HFFc6 (cell line): ENCODE measurements at regions not wholly inside any gene's neighbourhood (a gene's known extent, or its start where the extent isn't known, plus 50 kb on each side); places are given as distances from the start of the nearest gene placed in this dataset.

ENCODE experiments used
- DNase-seq: peaks from one replicate; pipeline ENCODE4 v3.0.0-alpha.2; 2018
- H3K27ac Mint-ChIP-seq: 2 replicates; pipeline ENCODE4 v1.8.0; 2020; ENCODE audit warnings: mild to moderate bottlenecking, mixed read lengths
- H3K27me3 Mint-ChIP-seq: 2 replicates; pipeline ENCODE4 v1.8.0; 2021; ENCODE audit warnings: mild to moderate bottlenecking, moderate library complexity, mixed read lengths; ENCODE audit not compliant: insufficient read depth
- H3K36me3 Mint-ChIP-seq: 2 replicates; pipeline ENCODE4 v1.8.0; 2021; ENCODE audit warnings: low read depth, mixed read lengths
- H3K4me1 Mint-ChIP-seq: 2 replicates; pipeline ENCODE4 v1.8.0; 2020; ENCODE audit warnings: low read depth, mixed read lengths
- H3K4me3 Mint-ChIP-seq: 2 replicates; pipeline ENCODE4 v1.8.0; 2020; ENCODE audit warnings: mild to moderate bottlenecking, moderate library complexity, mixed read lengths
- H3K9me3 Mint-ChIP-seq: 2 replicates; pipeline ENCODE4 v1.8.0; 2020; ENCODE audit warnings: mild to moderate bottlenecking, mixed read lengths
- TF ChIP-seq, protein P1 (sequence below): fragments of 200-600 bp; sonication (generic); IDR thresholded peaks from 2 replicates; pipeline ENCODE4 v1.5.0; 2021; ENCODE audit warnings: antibody characterized with exemption, mild to moderate bottlenecking

DNA sequence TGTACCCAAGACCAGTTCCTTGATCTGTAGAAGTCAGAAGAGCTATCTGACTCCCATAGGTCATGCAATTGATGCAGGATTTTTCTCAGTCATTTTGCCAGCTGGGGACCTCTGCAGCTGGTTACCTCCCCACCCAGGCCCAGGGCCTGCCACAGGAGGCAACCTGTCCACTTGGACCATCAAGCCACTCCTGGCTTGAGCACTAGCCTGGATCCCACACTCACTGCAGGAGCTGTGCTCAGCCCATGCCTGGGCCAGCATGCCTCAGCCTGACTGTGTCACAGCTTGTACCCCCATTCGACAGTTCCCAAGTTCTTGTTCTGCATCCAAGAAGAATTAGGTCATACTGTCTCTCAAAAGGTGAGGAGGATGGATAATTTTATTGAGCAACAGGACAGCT, 189.4 kb downstream of the PCDH17 start:
- no peaks in the 10 kb centered on the region for H3K27me3 Mint-ChIP-seq
- no peaks in the 10 kb centered on the region for H3K36me3 Mint-ChIP-seq
- no peaks in the 10 kb centered on the region for H3K4me1 Mint-ChIP-seq
- H3K9me3 Mint-ChIP-seq, result peaks cover 41% of the 10 kb centered on the region
- TF ChIP-seq, protein P1, sequence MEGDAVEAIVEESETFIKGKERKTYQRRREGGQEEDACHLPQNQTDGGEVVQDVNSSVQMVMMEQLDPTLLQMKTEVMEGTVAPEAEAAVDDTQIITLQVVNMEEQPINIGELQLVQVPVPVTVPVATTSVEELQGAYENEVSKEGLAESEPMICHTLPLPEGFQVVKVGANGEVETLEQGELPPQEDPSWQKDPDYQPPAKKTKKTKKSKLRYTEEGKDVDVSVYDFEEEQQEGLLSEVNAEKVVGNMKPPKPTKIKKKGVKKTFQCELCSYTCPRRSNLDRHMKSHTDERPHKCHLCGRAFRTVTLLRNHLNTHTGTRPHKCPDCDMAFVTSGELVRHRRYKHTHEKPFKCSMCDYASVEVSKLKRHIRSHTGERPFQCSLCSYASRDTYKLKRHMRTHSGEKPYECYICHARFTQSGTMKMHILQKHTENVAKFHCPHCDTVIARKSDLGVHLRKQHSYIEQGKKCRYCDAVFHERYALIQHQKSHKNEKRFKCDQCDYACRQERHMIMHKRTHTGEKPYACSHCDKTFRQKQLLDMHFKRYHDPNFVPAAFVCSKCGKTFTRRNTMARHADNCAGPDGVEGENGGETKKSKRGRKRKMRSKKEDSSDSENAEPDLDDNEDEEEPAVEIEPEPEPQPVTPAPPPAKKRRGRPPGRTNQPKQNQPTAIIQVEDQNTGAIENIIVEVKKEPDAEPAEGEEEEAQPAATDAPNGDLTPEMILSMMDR, result no peak
- no peak for DNase-seq
- H3K27ac Mint-ChIP-seq, result no peak overlapping the region
- no peak overlapping the region for H3K4me3 Mint-ChIP-seq

DNA sequence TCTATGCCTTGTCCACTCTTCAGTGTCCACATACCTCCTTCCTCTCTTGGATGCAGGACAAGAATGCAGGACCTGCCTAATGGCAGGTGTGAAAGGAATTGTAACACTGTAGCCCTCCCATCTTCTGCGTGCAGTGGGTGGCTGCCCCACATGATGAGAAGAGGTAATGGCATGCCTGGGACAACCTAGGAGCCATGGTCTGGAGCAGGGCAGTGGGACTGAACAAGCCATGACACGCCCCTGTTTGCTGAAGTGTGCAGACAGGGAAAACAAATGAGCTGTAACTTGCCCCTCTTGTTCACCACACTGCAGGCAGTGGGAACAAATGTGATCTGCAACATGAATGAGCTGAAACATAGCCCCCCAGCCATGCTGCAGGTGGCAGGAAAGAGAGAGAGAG, 192.2 kb downstream of the PCDH17 start:
- H3K27ac Mint-ChIP-seq, result no peak overlapping the region
- peaks cover 39% of the 10 kb centered on the region for H3K9me3 Mint-ChIP-seq
- H3K36me3 Mint-ChIP-seq, result no peaks in the 10 kb centered on the region
- TF ChIP-seq, protein P1, result no peak
- no peaks in the 10 kb centered on the region for H3K4me1 Mint-ChIP-seq
- no peaks in the 10 kb centered on the region for H3K27me3 Mint-ChIP-seq
- H3K4me3 Mint-ChIP-seq, result no peak overlapping the region
- no peak for DNase-seq

DNA sequence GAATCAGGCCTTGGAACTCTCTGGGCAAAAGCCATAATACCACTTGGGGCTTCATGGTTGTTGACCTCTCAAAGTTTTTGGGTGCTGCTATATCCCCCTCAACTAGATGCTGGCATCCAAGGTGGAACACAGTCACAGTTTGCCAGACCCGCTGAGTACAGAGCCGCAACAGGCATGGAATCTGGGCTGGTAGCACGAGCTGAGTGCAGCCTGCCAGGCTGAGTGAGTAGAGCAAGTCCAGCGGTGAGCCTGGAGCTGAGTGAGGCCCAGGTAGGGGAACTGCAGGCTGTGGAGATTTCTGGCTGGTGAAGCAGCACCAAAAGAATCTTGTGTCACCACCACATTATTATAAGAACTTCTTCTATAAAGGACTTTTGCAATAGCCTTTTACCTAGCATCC, 192.6 kb downstream of the PCDH17 start:
- TF ChIP-seq, protein P1, result no peak
- Mint-ChIP-seq H3K9me3 (peaks cover 38% of the 10 kb centered on the region), H3K4me3 (no peak overlapping the region), H3K27ac (no peak overlapping the region), H3K4me1 (no peaks in the 10 kb centered on the region), H3K36me3 (no peaks in the 10 kb centered on the region), H3K27me3 (no peaks in the 10 kb centered on the region)
- DNase-seq, result no peak

DNA sequence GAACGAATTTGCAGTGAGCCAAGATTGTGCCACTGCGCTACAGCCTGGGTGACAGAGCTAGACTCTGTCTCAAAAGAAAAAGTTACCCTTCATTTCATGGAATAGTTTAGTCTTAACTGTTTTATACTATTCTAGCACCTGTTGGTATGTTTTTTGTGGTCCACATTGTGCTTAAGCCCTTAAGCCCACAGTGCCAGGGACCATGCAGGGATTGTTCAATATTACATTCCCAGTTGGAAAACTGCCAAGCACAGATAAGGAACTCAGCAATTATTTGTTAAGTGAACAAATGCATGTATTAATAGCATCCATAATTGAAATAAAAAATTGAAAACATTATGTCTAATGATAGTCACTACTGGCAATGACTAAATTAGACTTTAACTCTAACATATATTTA, 193.5 kb downstream of the PCDH17 start:
- Mint-ChIP-seq H3K9me3 (peaks cover 46% of the 10 kb centered on the region), H3K27ac (no peak overlapping the region), H3K4me3 (no peak overlapping the region), H3K27me3 (no peaks in the 10 kb centered on the region), H3K4me1 (no peaks in the 10 kb centered on the region), H3K36me3 (no peaks in the 10 kb centered on the region)
- TF ChIP-seq, protein P1, result no peak
- DNase-seq, result no peak

DNA sequence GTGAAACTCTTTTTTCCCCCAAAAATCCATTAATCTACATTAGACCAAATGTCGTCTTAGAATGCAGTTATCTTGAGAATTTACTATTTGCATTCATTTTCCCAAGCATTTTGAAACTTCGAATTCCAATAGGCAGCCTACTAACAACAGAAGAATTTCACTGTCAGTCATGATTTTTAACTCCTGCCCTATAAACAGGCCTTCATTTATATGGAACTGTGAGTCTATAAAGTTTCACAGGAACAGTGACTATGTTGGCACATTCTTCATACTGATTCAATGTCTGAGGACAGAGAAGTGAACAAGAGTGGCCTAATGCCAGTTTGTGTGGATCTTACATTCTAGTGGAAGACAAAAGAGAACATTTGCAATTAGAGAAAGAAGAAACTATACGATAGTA, 198.0 kb downstream of the PCDH17 start:
- Mint-ChIP-seq H3K27ac (no peak overlapping the region), H3K9me3 (peaks cover 41% of the 10 kb centered on the region), H3K36me3 (no peaks in the 10 kb centered on the region), H3K4me3 (no peak overlapping the region), H3K27me3 (no peaks in the 10 kb centered on the region), H3K4me1 (no peaks in the 10 kb centered on the region)
- no peak for DNase-seq
- TF ChIP-seq, protein P1, result no peak

DNA sequence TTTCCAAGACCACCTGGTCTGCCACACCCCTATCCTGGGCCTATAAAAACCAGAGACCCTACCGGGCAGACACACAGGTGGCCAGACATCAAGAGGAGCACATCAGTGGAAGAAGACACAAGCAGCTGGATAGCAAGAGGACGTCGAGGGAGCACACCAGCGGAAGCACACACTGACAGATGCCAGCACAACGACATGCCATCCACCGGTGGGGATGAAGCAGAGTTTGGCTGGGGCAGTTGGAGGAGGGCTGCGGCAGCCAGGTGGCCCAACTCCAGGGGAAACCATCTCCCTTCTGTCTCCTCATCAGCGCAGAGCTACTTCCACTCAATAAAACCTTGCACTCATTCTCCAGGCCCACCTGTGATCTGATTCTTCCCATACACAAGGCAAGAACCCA, 200.6 kb downstream of the PCDH17 start:
- H3K27me3 Mint-ChIP-seq, result no peaks in the 10 kb centered on the region
- no peaks in the 10 kb centered on the region for H3K36me3 Mint-ChIP-seq
- TF ChIP-seq, protein P1, result no peak
- H3K27ac Mint-ChIP-seq, result no peak overlapping the region
- H3K9me3 Mint-ChIP-seq, result peaks cover 47% of the 10 kb centered on the region
- DNase-seq, result no peak
- no peaks in the 10 kb centered on the region for H3K4me1 Mint-ChIP-seq
- no peak overlapping the region for H3K4me3 Mint-ChIP-seq
